Activated CD8-positive, alpha-beta T cell treated with anti-CD3 and anti-CD28 coated beads for 36 hours (primary cell): ENCODE measurements at regions not wholly inside any gene's neighbourhood (a gene's known extent, or its start where the extent isn't known, plus 50 kb on each side); places are given as distances from the start of the nearest gene placed in this dataset.

Experiments used
- ATAC-seq: fragments of 200-7000 bp; cut with Tn5 transposase; one replicate; pipeline ENCODE4 v1.10.0; 2021; ENCODE audit warnings: mild to moderate bottlenecking, moderate library complexity
- CTCF ChIA-PET: fragments of 350-600 bp; sonication (Branson Sonifier 250); formaldehyde crosslinking; loops from one replicate; lab custom pipeline; 2021; ENCODE audit warnings: antibody characterized with exemption; lab: Charles Lee
- POLR2A ChIA-PET: fragments of 350-600 bp; sonication (Branson Sonifier 250); formaldehyde crosslinking; loops from one replicate; lab custom pipeline; 2021; ENCODE audit warnings: antibody characterized with exemption; lab: Charles Lee
- DNase-seq: peaks from one replicate; pipeline ENCODE4 v3.0.0-alpha.2; 2020
- H3K27ac Mint-ChIP-seq: one replicate; pipeline ENCODE4 v1.8.0; 2021; ENCODE audit warnings: mild to moderate bottlenecking, mixed read lengths
- H3K27me3 Mint-ChIP-seq: one replicate; pipeline ENCODE4 v1.8.0; 2021; ENCODE audit warnings: mixed read lengths
- H3K36me3 Mint-ChIP-seq: one replicate; pipeline ENCODE4 v1.8.0; 2021; ENCODE audit warnings: low read depth, mixed read lengths
- H3K4me1 Mint-ChIP-seq: one replicate; pipeline ENCODE4 v1.8.0; 2021; ENCODE audit warnings: low read depth, mixed read lengths
- H3K4me3 Mint-ChIP-seq: one replicate; pipeline ENCODE4 v1.8.0; 2021; ENCODE audit warnings: mild to moderate bottlenecking, moderate library complexity, mixed read lengths
- H3K9me3 Mint-ChIP-seq: one replicate; pipeline ENCODE4 v1.8.0; 2021; ENCODE audit warnings: mixed read lengths
- CTCF ChIP-seq: fragments of 200-600 bp; IDR thresholded peaks from one replicate; pipeline ENCODE4 v1.8.0; 2022; ENCODE audit warnings: antibody characterized with exemption, mild to moderate bottlenecking
- intact Hi-C: fragments of 100-400 bp; cut with micrococcal nuclease; formaldehyde crosslinking; loops from one replicate; pipeline ENCODE4 v1.10.0; 2022

DNA sequence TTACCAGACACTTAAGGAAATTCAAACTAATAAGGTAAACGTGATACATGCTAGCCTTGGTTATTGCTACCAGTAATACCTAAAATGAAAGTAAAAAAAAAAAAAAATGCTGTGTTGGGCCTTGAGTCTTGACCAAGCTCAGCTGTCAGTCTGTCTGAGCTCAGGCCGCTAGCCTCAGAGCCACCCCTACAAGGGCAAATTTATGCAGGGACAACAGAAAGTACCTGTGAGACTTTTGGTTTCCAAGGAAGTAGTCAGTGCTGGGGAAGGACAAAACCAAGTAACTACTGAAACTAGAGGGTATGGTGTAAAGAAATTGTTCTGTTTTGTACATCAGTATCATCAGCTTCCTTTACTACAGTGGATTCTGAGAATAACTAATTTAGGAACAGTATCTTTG, 134.3 kb upstream of the SLITRK5 start:
- Mint-ChIP-seq H3K36me3 (no peaks in the 10 kb centered on the region), H3K4me3 (no peak overlapping the region), H3K9me3 (peaks cover 9% of the 10 kb centered on the region), H3K4me1 (no peaks in the 10 kb centered on the region), H3K27ac (no peak overlapping the region), H3K27me3 (no peaks in the 10 kb centered on the region)
- no peak for TF ChIP-seq CTCF
- ChIA-PET POLR2A (no interaction called here), CTCF (no interaction called here)
- intact Hi-C loops = no loop called here
- no peak for DNase-seq
- ATAC-seq = no peak

GRCh38 chr13:87537951-87538350, 133.2 kb upstream of the SLITRK5 start:
- no peak for DNase-seq
- TF ChIP-seq CTCF = no peak

DNA sequence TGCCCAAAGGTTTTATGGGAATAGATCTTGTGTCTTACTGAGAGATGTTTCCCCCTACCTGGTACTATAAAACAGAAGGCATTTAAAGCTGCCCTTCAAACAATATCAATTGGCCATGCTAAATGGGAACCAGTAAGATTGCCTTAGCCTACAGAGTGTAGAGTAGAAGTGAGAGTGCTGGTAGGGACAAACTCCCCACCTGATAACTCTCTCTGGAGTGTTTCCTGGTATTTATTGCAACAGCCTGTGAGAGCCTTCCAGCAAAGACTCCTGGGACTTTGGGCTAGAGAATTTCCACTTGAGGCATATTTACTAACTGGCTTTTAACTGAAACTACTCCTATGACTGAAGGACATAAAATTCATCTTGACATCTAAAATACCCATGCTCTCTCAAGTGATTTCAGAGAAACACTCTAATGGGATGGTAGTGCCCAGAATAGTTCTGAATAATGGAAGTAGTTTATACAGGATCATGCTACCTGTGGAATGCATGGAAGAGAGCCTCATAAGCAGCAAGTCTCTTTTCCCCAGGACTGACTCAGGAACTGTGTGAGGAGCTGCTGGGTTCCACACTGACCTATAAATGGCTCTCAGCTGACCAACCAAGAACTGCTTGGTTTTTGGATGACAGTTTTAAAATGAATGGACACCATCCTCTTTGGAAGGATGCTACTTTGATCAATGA, 132.7 kb upstream of the SLITRK5 start:
- H3K9me3 Mint-ChIP-seq = peaks cover 10% of the 10 kb centered on the region

More at GRCh38 chr13:87537951-87538350, 133.2 kb upstream of the SLITRK5 start:
- Mint-ChIP-seq H3K4me1 (no peaks in the 10 kb centered on the region), H3K36me3 (no peaks in the 10 kb centered on the region), H3K27ac (no peak overlapping the region), H3K4me3 (no peak overlapping the region), H3K9me3 (peaks cover 9% of the 10 kb centered on the region), H3K27me3 (no peaks in the 10 kb centered on the region)
- ATAC-seq = no peak
- ChIA-PET CTCF (no interaction called here), POLR2A (no interaction called here)
- intact Hi-C loops = no loop called here

DNA sequence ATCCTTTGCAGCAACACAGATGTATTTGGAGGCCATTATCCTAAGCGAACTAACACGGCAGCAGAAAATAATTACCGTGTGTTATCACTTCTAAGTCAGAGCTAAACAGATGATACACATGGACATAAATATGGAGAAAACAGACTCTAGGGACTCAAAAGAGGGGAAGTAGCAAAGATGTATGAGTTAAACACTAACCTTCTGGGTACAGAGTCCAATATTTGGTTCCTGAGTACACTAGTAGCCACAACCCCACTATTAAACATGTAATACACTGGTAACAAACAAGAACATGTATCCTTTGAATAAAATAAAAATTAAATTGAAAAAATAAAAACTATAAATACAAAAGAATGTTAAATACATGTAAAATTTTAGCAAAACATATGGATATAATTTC, 118.0 kb upstream of the SLITRK5 start:
- Mint-ChIP-seq H3K36me3 (no peaks in the 10 kb centered on the region), H3K27ac (no peak overlapping the region), H3K4me1 (no peaks in the 10 kb centered on the region), H3K4me3 (no peak overlapping the region), H3K9me3 (peaks cover 2% of the 10 kb centered on the region), H3K27me3 (no peaks in the 10 kb centered on the region)
- ATAC-seq (no peak), DNase-seq (no peak)
- ChIA-PET CTCF (no interaction called here), POLR2A (no interaction called here)
- intact Hi-C loops = no loop called here
- no peak for TF ChIP-seq CTCF

More for the DNA sequence above, 132.7 kb upstream of the SLITRK5 start:
- H3K4me3 Mint-ChIP-seq = no peak overlapping the region
- H3K27ac Mint-ChIP-seq = no peak overlapping the region
- TF ChIP-seq CTCF = no peak
- H3K27me3 Mint-ChIP-seq = no peaks in the 10 kb centered on the region
- no peak for ATAC-seq
- ChIA-PET POLR2A (no interaction called here), CTCF (no interaction called here)
- no peaks in the 10 kb centered on the region for H3K4me1 Mint-ChIP-seq
- DNase-seq = no peak
- H3K36me3 Mint-ChIP-seq = no peaks in the 10 kb centered on the region
- intact Hi-C loops = no loop called here

DNA sequence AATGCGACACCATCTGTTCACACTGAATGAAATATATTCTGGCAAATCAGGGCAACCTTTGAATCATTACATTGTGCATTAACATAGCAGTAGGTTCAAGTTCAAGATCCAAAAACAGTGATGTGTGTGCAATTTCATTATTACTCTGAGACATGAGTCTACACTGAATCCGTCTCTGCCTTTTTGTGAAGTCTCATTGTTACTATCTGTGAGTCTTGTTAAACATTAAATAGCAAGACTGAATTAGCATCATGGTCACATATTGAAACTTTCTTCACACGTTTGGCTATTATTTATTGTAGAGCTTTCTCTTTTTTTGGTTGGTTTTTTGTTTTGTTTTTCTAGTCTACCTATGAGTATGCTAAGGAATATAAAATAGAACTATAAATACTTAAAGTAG, 117.1 kb upstream of the SLITRK5 start:
- Mint-ChIP-seq H3K4me3 (no peak overlapping the region), H3K9me3 (peaks cover 2% of the 10 kb centered on the region), H3K4me1 (no peaks in the 10 kb centered on the region), H3K27me3 (no peaks in the 10 kb centered on the region), H3K36me3 (no peaks in the 10 kb centered on the region), H3K27ac (no peak overlapping the region)
- intact Hi-C loops = no loop called here
- ChIA-PET CTCF (no interaction called here), POLR2A (no interaction called here)
- DNase-seq (no peak), ATAC-seq (no peak)
- TF ChIP-seq CTCF = no peak
